ENCODE measurements at regions not wholly inside any gene's neighbourhood (a gene's known extent, or its start where the extent isn't known, plus 50 kb on each side); places are given as distances from the start of the nearest gene placed in this dataset.

GRCh38 chr1:168483539-168483938 lies 60.3 kb downstream of the XCL2 start:
- no peak for TF ChIP-seq CTCF (IDR thresholded peaks at IDR 0.05; ENCODE audit: low read depth, low read length)
- no peak for TF ChIP-seq EZH2phosphoT487 (IDR thresholded peaks at IDR 0.05; ENCODE audit: low read depth)
